HG02870 (cell line): ENCODE measurements at regions not wholly inside any gene's neighbourhood (a gene's known extent, or its start where the extent isn't known, plus 50 kb on each side); places are given as distances from the start of the nearest gene placed in this dataset.
"Not testable (repeated sequence)": the region's sequence is repeated elsewhere in the genome, so short reads cannot be mapped to it uniquely, and the experiment has no call there.

Source experiments
- ATAC-seq: cut with Tn5 transposase; IDR thresholded peaks from one replicate; pipeline ENCODE4 v1.9.1; 2021; ENCODE audit warnings: mild to moderate bottlenecking, moderate library complexity; ENCODE audit not compliant: unreplicated experiment

DNA sequence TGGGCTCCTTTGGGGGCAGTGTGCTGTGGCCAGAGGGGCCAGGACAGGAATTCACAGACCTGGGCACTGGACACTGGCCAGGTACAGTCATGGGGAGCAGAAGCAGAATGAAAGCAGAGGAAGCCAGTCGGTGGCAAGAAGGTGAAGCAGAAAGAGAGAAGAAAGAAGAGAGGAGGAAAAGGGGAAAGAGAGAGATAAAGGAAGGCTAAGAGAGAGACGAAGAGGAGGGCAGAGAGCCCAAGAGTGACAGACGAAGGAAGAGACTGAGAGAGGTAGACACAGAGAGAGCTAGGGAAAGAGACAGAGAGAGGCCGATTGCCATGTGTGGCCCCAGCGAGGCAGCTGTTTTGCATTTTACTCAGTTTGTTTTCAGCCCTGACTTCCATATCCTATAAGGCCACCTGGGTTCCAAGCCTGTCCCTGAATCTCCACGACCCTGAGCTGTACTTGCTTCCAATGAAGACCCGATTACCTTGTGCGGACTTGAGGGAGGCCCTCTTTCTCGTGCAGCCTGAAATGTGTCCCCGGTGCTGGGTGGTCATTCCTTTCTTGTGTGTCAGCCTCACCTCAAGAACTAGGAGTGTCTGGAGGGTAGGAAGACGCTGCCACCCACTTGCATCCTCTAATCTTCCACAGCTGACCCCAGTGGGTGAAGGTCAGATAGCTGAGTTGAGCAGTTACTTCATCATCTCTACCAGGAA is 73.9 kb downstream of the LSM3 start:
- ATAC-seq: no peak

DNA sequence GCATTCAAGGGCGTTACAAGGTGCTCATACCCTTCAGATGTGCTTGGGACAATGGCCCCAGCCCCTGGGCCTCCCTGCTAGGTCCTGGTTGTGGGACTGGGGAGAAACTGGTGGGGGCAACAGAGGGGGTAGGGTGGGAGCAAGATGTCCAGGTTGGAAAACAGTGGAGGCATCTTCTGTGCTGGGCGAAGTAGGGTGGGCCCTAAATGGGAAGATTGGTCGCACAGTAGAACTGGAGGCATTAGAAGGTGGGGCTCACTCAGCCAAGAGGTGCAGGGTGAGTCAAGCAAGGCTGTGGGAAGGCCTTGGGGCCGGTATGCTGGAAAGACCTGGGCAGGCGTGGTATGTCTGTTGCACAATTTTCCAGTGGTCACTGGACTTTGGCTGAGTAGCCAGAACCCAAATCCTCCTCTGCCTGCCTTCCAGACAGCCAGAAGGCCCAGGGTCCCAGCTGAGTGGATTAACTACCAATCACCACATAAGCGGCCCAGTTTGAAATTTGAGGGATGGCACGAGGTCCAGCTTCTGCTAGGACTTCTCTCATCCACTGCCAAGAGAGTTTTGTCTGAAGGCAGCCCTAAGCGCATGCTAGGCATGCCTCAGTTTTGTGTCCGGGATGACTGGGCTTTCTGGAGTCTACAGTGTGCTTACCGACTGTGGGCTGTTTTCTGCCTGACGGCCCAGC is 74.5 kb downstream of the LSM3 start:
- ATAC-seq: no peak

DNA sequence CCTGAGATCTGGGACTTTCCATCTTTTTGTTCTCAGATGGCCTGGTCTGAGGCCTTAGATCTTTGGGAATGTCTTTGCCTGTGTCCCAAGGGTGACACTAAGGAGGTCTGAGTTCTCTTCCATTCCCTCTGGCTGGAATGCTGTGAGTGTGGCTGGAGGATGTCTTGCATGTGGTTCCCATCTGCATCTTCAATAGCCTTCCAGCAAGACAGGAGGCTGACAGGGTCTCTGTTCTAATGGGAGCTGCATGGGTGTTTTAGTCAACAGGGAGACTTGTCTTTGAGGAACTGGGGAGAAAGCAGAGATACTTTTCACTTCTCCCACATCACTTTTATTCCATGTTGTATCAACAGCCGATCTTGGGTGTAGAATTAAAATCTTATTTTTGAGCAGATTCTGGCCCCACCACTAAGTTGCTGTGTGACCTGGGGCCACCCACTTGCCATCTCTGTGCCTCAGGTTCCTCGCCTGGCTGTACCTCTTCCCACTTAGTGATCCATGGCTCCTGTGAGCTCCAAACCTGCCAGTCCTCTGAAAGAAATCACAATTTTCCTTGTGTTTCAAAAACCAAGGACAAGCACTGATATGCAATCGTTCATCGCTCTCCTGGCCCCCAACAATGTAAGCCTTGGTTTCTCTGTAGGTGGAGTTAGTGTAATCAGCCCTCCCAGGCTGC is 75.2 kb downstream of the LSM3 start:
- no peak for ATAC-seq

- no peak for ATAC-seq
These were observed 76.4 kb downstream of the LSM3 start for GRCh38 chr3:14254812-14255702.

DNA sequence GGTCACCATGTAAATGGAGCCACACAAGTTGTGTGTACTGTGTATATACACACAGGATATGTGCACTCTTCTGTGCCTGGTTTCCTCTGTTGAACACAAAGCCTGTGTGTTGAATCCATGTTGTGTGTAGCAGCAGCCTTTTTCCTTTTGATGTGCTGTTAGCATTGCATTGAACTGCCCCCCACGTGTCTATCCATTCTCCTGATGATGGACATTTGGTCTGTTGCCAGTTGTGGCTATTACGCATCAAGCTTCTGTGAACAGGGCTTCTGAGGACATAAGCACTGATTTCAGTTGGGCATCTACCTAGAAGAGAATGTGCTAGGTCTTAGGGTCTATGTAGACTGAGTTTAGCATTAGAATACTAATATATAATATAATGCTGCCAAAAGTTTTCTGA is 77.4 kb downstream of the LSM3 start:
- ATAC-seq: no peak

- no peak for ATAC-seq
These were observed 78.1 kb downstream of the LSM3 start for GRCh38 chr3:14256561-14257342.

GRCh38 chr3:14258906-14259904 is 80.6 kb downstream of the LSM3 start:
- ATAC-seq: no peak

DNA sequence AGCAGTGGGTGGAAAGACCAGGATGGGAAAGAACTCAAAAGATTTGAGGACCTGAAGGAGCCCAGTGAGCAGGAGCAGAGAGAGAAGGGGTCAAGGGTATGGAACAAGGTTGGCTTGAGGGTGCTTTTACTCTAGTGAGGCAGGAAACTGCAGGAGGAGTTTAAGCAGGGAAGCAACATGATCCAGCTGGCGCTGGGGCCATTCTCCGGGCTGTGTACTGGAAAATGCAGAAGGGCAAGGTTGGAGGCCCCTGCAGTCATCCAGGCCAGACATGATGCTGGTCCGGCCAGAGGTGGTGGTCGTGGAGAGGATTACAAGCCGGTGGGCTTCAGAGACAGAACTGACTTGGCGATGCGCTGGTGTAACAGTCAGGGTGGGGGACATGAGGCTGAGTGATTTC is 81.8 kb downstream of the LSM3 start:
- ATAC-seq: no peak

DNA sequence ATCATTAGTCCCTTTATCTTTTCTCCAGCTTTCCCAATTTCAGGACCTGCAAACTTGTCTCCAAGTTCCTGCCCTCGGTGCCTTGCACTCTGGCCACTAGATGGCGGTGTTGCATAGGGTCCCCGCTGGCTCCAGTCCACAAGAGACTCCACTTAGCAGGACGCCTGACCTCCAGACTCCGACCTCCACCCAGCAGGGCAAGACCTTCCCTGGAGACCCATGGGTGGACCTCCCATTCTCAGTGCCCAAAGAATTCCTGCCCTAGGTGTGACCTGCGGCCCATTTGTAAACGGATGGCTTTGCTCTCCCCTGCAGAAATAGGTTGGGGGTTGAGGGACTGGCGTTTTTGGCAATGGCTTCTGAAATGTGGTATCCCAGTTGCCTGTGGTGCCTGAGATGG is 82.6 kb downstream of the LSM3 start:
- ATAC-seq: no peak

DNA sequence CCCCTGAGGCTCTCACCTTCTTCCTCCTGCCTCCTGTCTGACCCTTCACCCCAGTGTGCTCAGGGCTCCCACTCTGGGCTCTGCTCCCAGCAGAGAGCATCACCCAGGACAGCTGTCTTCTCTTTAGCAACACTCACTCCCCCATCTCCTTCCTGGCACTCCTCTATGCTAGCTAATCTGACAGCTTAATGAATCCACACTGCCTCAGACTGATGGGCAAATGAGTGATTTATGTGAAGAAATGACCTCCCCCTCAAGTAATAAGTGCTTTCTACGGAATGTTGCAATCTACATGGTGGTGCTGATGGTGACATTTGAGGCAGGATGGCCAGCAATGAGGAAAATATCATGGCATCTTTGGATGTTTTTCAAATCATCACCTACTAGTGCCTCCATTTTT is 83.6 kb downstream of the LSM3 start:
- ATAC-seq: no peak

DNA sequence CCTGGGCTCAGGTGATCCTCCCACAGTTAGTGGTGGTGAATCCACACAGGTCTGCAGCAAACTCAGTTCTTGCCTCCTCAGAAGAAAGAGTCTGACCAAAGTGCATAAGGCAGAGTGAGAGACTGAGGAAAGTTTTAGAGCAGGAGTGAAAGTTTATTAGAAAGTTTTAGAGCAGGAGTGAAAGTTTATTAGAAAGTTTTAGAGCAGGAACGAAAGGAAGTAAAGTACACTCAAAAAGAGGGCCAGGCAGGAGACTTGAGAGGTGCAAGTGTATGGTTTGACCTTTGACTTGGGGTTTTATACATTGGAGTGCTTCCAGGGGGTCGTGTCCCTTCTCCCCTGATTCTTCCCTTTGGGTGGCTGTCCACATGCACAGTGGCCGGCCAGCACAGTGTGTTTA is 84.2 kb downstream of the LSM3 start:
- no peak for ATAC-seq

GRCh38 chr3:14263317-14264005 is 84.8 kb downstream of the LSM3 start:
- ATAC-seq: no peak

DNA sequence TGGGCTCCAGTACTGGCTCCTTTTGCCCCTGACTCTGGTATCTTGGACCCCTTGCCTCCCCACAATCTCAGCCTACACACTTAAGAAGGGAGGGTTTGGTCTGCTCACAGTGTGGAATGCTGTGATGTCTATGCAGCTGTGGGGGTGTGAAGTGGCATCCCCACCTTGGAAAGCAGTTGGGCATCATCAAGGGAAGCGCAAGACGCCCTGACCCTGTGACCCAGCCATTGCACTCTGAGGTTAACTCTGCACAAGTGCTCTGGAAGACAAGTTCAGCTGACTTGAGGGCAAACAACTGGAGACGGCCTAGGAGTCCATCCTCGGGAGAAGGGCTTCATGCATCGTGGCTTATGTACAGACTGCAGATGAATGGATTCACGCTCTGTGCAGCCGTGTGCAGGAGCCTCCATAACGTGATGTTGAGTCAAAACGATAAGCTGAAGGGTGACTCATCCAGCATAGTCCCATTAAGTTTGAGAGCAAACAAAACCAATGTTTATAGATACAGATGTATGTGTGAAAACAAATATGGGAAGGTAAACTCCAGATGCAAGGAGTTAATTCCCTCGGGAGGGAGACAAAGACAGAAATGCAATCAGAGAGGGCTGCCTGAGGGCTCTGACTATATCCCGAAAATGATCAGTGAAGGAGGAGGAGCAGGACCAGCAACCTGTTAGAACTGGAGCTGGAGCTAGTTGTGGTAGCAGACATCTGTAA is 86.8 kb downstream of the LSM3 start:
- ATAC-seq: no peak

- ATAC-seq: no peak
These were observed 87.7 kb downstream of the LSM3 start for GRCh38 chr3:14266361-14266760.

DNA sequence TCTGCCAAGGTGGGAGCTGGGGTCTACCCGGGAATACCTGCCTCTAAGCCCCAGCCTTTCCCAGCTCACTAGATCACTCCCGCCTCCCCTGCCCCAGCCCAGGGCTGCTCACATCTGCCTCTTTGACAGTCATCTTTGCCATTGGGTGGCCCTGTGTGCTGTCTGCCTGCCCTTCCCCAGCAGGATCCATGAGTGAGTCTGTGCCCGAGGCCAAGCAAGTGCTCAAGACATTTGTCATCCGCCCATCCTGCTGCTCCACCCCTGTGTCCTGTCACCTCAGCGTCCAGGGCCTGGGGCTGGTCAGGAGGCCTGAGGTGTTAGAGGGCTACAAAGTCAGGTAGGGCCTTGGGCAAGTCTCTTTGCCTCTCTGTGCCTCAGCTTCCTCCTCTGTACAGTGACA is 89.4 kb downstream of the LSM3 start:
- ATAC-seq: no peak

GRCh38 chr3:14268897-14269296 is 90.3 kb downstream of the LSM3 start:
- ATAC-seq: no peak

GRCh38 chr3:14272041-14272958 is 93.7 kb downstream of the LSM3 start:
- ATAC-seq: not testable (repeated sequence)
